H1 (cell line): ENCODE measurements at regions not wholly inside any gene's neighbourhood (a gene's known extent, or its start where the extent isn't known, plus 50 kb on each side); places are given as distances from the start of the nearest gene placed in this dataset.

Source experiments
- CTCF ChIA-PET: fragments of 300-600 bp; sonication (Branson Sonifier 250); formaldehyde crosslinking; loops from one replicate; lab custom pipeline; 2021; ENCODE audit not compliant: partially characterized antibody; lab: Charles Lee
- POLR2A ChIA-PET: fragments of 300-600 bp; sonication (Branson Sonifier 250); formaldehyde crosslinking; loops from one replicate; lab custom pipeline; 2021; ENCODE audit warnings: inconsistent platforms; ENCODE audit not compliant: partially characterized antibody; lab: Charles Lee
- DNase-seq, 2 experiments: peaks; one replicate each; pipeline versions ENCODE4 v3.0.0 to v3.0.0-alpha.2; 2010 to 2022; ENCODE audit warnings: low spot score in 2 of 2, low read depth in 1 of 2, mixed read lengths in 1 of 2
- FAIRE-seq: peaks from 2 replicates; lab custom pipeline; 2011; peaks lifted over from hg19 to GRCh38; lab: Jason Lieb, UNC
- H2AFZ ChIP-seq: 2 replicates; pipeline ENCODE4 v1.8.1; 2012; ENCODE audit warnings: low read length, inconsistent platforms
- H2AK5ac ChIP-seq: 2 replicates; pipeline ENCODE4 v1.6.1; 2013; ENCODE audit warnings: low read depth, low read length
- H2BK120ac ChIP-seq: replicated peaks from 2 replicates; pipeline ENCODE3; 2013; ENCODE audit warnings: low read depth, low read length, inconsistent platforms
- H2BK12ac ChIP-seq: 2 replicates; pipeline ENCODE4 v1.6.1; 2013; ENCODE audit warnings: low read depth, low read length
- H2BK15ac ChIP-seq: 2 replicates; pipeline ENCODE4 v1.6.1; 2013; ENCODE audit warnings: low read length
- H2BK20ac ChIP-seq: 2 replicates; pipeline ENCODE4 v1.6.1; 2013; ENCODE audit warnings: low read length
- H2BK5ac ChIP-seq: 2 replicates; pipeline ENCODE4 v1.6.1; 2013; ENCODE audit warnings: low read depth, low read length
- H3K14ac ChIP-seq: 2 replicates; pipeline ENCODE4 v1.6.1; 2013; ENCODE audit warnings: inconsistent platforms; ENCODE audit not compliant: insufficient read length
- H3K18ac ChIP-seq: 2 replicates; pipeline ENCODE4 v1.6.1; 2013; ENCODE audit warnings: low read length; ENCODE audit errors: extremely low read depth
- H3K23ac ChIP-seq: 2 replicates; pipeline ENCODE4 v1.6.1; 2013; ENCODE audit warnings: inconsistent platforms; ENCODE audit not compliant: insufficient read length
- H3K23me2 ChIP-seq: 2 replicates; pipeline ENCODE4 v1.6.1; 2013; ENCODE audit warnings: low read depth, low read length
- H3K27ac ChIP-seq: 2 replicates; pipeline ENCODE4 v1.6.1; 2011; ENCODE audit warnings: low read depth, low read length, inconsistent platforms
- H3K27me3 ChIP-seq, 4 experiments: replicated peaks in 1 of 4; 1 replicate in 1 of 4; 2 replicates in 3 of 4; pipeline versions ENCODE4 v1.6.1 to v1.8.1; 2011 to 2013; ENCODE audit warnings: low read length in 3 of 4, mild to moderate bottlenecking in 3 of 4, inconsistent platforms in 2 of 4, mixed read lengths in 2 of 4, moderate library complexity in 1 of 4; ENCODE audit not compliant: control insufficient read depth in 3 of 4, insufficient read depth in 3 of 4; ENCODE audit errors: extremely low read depth in 1 of 4
- H3K36me3 ChIP-seq, 4 experiments: 2 replicates each; pipeline versions ENCODE4 v1.6.1 to v1.8.1; 2011 to 2013; ENCODE audit warnings: mild to moderate bottlenecking in 4 of 4, low read length in 3 of 4, moderate library complexity in 2 of 4, control low read depth in 1 of 4, inconsistent platforms in 1 of 4; ENCODE audit not compliant: insufficient read depth in 4 of 4, control insufficient read depth in 2 of 4
- H3K4ac ChIP-seq: replicated peaks from 2 replicates; pipeline ENCODE3; 2013; ENCODE audit warnings: low read length, low read depth, mixed read lengths, inconsistent platforms; ENCODE audit not compliant: insufficient read length
- H3K4me1 ChIP-seq, 4 experiments: replicated peaks in 1 of 4; 1 replicate in 1 of 4; 2 replicates in 3 of 4; pipeline versions ENCODE4 v1.6.1 to v1.8.1; 2011 to 2013; ENCODE audit warnings: low read length in 3 of 4, inconsistent platforms in 2 of 4, mixed read lengths in 1 of 4; ENCODE audit not compliant: insufficient read depth in 4 of 4, control insufficient read depth in 3 of 4
- H3K4me2 ChIP-seq, 2 experiments: 2 replicates each; pipeline versions ENCODE4 v1.6.1 to v1.8.1; 2011 to 2013; ENCODE audit warnings: low read depth in 2 of 2, low read length in 2 of 2, control low read depth in 1 of 2, inconsistent platforms in 1 of 2, mild to moderate bottlenecking in 1 of 2; ENCODE audit not compliant: insufficient read depth in 1 of 2
- H3K4me3 ChIP-seq, 4 experiments: fragments of 200-600, 300-600 bp in 1 of 4; sonication (generic), shearing (Covaris generic), sonication (Bioruptor Twin) in 1 of 4; 2 replicates each; pipeline versions ENCODE4 v1.5.1 to v1.8.1; 2011 to 2016; ENCODE audit warnings: low read length in 4 of 4, low read depth in 3 of 4, control low read depth in 2 of 4, inconsistent platforms in 2 of 4, mild to moderate bottlenecking in 2 of 4, mixed read lengths in 1 of 4, moderate library complexity in 1 of 4; ENCODE audit not compliant: insufficient read depth in 2 of 4; ENCODE audit errors: extremely low read depth in 1 of 4
- H3K56ac ChIP-seq: replicated peaks from 2 replicates; pipeline ENCODE3; 2013; ENCODE audit warnings: low read depth, mild to moderate bottlenecking, mixed read lengths, low read length, inconsistent platforms; ENCODE audit not compliant: insufficient read length
- H3K79me1 ChIP-seq: 2 replicates; pipeline ENCODE4 v1.6.1; 2013; ENCODE audit warnings: low read depth, low read length, control low read depth
- H3K79me2 ChIP-seq, 2 experiments: 2 replicates each; pipeline versions ENCODE4 v1.6.1 to v1.8.1; 2012 to 2013; ENCODE audit warnings: low read length in 2 of 2, mild to moderate bottlenecking in 2 of 2, inconsistent platforms in 1 of 2; ENCODE audit not compliant: insufficient read depth in 2 of 2, control insufficient read depth in 1 of 2
- H3K9ac ChIP-seq, 4 experiments: replicated peaks in 1 of 4; 1 replicate in 1 of 4; 2 replicates in 3 of 4; pipeline versions ENCODE4 v1.6.1 to v1.8.1; 2011 to 2013; ENCODE audit warnings: low read depth in 3 of 4, low read length in 3 of 4, control low read depth in 2 of 4, mild to moderate bottlenecking in 2 of 4, moderate library complexity in 2 of 4, inconsistent platforms in 1 of 4; ENCODE audit errors: extremely low read depth in 1 of 4
- H3K9me3 ChIP-seq, 2 experiments: 2 replicates each; pipeline versions ENCODE4 v1.6.1 to v1.8.1; 2012 to 2013; ENCODE audit warnings: mild to moderate bottlenecking in 2 of 2, moderate library complexity in 2 of 2, control low read depth in 1 of 2, inconsistent platforms in 1 of 2, low read depth in 1 of 2, low read length in 1 of 2, mixed read lengths in 1 of 2; ENCODE audit not compliant: insufficient read depth in 2 of 2
- H4K20me1 ChIP-seq, 2 experiments: replicated peaks in 1 of 2; 2 replicates each; pipeline versions ENCODE3 to v1.8.1; 2011 to 2013; ENCODE audit warnings: inconsistent platforms in 2 of 2, low read length in 2 of 2, mild to moderate bottlenecking in 1 of 2; ENCODE audit not compliant: insufficient read depth in 2 of 2, control insufficient read depth in 1 of 2
- H4K5ac ChIP-seq: 2 replicates; pipeline ENCODE4 v1.6.1; 2013; ENCODE audit warnings: low read length, low read depth, mixed read lengths, inconsistent platforms; ENCODE audit not compliant: insufficient read length
- H4K8ac ChIP-seq: 2 replicates; pipeline ENCODE4 v1.8.0; 2013; ENCODE audit warnings: mild to moderate bottlenecking, moderate library complexity, low read length, inconsistent platforms; ENCODE audit not compliant: insufficient read depth; ENCODE audit errors: extremely low read depth
- H4K91ac ChIP-seq: replicated peaks from 2 replicates; pipeline ENCODE3; 2013; ENCODE audit warnings: low read length, mixed read lengths, inconsistent platforms; ENCODE audit not compliant: insufficient read length
- GTF2F1 ChIP-seq: IDR thresholded peaks from 2 replicates; pipeline ENCODE4 v1.6.1; 2012; ENCODE audit warnings: low read depth, low read length, improper control_type of control experiment, borderline replicate concordance
- RBBP5 ChIP-seq: IDR thresholded peaks from 2 replicates; pipeline ENCODE4 v1.7.1; 2012; ENCODE audit warnings: low read depth, mild to moderate bottlenecking, inconsistent platforms, low read length, moderate library complexity, borderline replicate concordance
- SP1 ChIP-seq: IDR thresholded peaks from 2 replicates; pipeline ENCODE4 v1.6.1; 2011; ENCODE audit warnings: low read depth, low read length
- SP2 ChIP-seq: IDR thresholded peaks from 2 replicates; pipeline ENCODE4 v1.6.1; 2012; ENCODE audit warnings: mild to moderate bottlenecking, low read length, inconsistent platforms
- WGBS, 2 experiments: shearing (Covaris generic) in 1 of 2; methylation state at CpG; one replicate each; pipeline versions ENCODE4 v1.1.6 to v1.1.7; 2013 to 2015; ENCODE audit warnings: low lambda C conversion rate in 2 of 2, mixed read lengths in 2 of 2, inconsistent platforms in 1 of 2, low coverage in 1 of 2, missing lambda C conversion rate in 1 of 2; ENCODE audit not compliant: insufficient replicate concordance in 2 of 2, insufficient coverage in 1 of 2, insufficient read length in 1 of 2; ENCODE audit errors: extremely low coverage in 1 of 2, missing lambda C conversion rate in 1 of 2; 5-methylcytosine and 5-hydroxymethylcytosine counted together

DNA sequence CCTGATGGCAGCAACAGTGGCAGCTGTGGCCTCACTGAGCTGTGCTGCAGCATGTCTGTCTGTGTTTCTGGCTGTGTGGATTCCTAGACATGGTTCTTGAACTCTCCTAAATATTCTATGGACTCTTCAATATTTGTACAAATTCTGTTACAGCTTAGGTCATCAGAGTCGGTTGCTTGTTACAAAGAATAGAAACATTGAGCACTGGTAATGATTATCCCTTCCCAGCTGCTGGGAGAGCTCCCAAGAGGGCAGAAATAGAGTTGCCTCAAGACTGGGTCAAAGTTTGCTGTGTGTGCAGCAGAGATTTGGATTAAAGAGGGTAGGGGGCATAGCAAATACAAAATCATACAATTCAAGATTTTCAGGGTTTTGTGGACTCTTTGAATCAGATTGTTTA is 337.1 kb upstream of the AKR1E2 start:
- H3K79me1 ChIP-seq, result no peaks in the 10 kb centered on the region
- H4K5ac ChIP-seq, result no peak overlapping the region
- no peaks in the 10 kb centered on the region for H3K27me3 ChIP-seq
- H3K79me2 ChIP-seq, result no peaks in the 10 kb centered on the region
- H3K9ac ChIP-seq, result no peak overlapping the region
- H2AFZ ChIP-seq, result no peak overlapping the region
- H4K8ac ChIP-seq, result no peak overlapping the region; the same call in 1 of the 2 replicates
- H2BK12ac ChIP-seq, result no peak overlapping the region
- WGBS, 2 experiments, result 100% methylated on average over 1 of the region's 1 CpG; no CpG with 5 or more reads in 1 of the 2 experiments
- H2BK5ac ChIP-seq, result no peak overlapping the region
- H3K4ac ChIP-seq, result no peak overlapping the region
- H3K14ac ChIP-seq, result no peak overlapping the region
- H3K4me1 ChIP-seq, result no peaks in the 10 kb centered on the region
- FAIRE-seq, result no peak
- no peak overlapping the region for H3K27ac ChIP-seq
- H3K36me3 ChIP-seq, result no peaks in the 10 kb centered on the region
- TF ChIP-seq SP2, result no peak
- no peak for TF ChIP-seq RBBP5
- TF ChIP-seq SP1, result no peak
- no peak for TF ChIP-seq GTF2F1
- no peak overlapping the region for H3K4me2 ChIP-seq
- no peak for DNase-seq
- H4K20me1 ChIP-seq, result no peaks in the 10 kb centered on the region
- H2BK120ac ChIP-seq, result no peak overlapping the region
- CTCF ChIA-PET, result interaction anchor here (0.6 to 1.7 kb wide), 2 partner anchors 8 to 50 kb away, joined by 3 to 4 read pairs; no protein-coding TSS in a partner anchor
- H4K91ac ChIP-seq, result no peak overlapping the region
- POLR2A ChIA-PET, result no interaction called here
- 0 out of 4 replicates have a peak, but pooled peaks cover 0 to 2% of the 10 kb centered on the region in 2 experiments for H3K9me3 ChIP-seq
- peaks cover 3% of the 10 kb centered on the region; the same call in 1 of the 2 replicates for H3K23me2 ChIP-seq
- no peak overlapping the region for H3K23ac ChIP-seq
- no peak overlapping the region for H3K56ac ChIP-seq
- no peak overlapping the region for H2BK20ac ChIP-seq
- H2BK15ac ChIP-seq, result no peak overlapping the region
- H3K18ac ChIP-seq, result no peak overlapping the region
- H3K4me3 ChIP-seq, result no peak overlapping the region
- no peak overlapping the region for H2AK5ac ChIP-seq
